ENCODE measurements at regions not wholly inside any gene's neighbourhood (a gene's known extent, or its start where the extent isn't known, plus 50 kb on each side); places are given as distances from the start of the nearest gene placed in this dataset.

- H3K27ac Mint-ChIP-seq, result no peak overlapping the region
- no peaks in the 10 kb centered on the region for H3K4me1 Mint-ChIP-seq (ENCODE audit: unreplicated experiment)
Measured at GRCh38 chr7:132638000-132638399, 61.7 kb upstream of the PLXNA4 start.

GRCh38 chr7:132636581-132636980, 60.3 kb upstream of the PLXNA4 start:
- Mint-ChIP-seq H3K4me3 (no peak overlapping the region), H3K36me3 (no peaks in the 10 kb centered on the region)

More at GRCh38 chr7:132638000-132638399, 61.7 kb upstream of the PLXNA4 start:
- no peak for DNase-seq (ENCODE audit: extremely low spot score, unreplicated experiment)
- no peak overlapping the region for H3K4me3 Mint-ChIP-seq
- no peaks in the 10 kb centered on the region for H3K36me3 Mint-ChIP-seq
- TF ChIP-seq, protein P1, sequence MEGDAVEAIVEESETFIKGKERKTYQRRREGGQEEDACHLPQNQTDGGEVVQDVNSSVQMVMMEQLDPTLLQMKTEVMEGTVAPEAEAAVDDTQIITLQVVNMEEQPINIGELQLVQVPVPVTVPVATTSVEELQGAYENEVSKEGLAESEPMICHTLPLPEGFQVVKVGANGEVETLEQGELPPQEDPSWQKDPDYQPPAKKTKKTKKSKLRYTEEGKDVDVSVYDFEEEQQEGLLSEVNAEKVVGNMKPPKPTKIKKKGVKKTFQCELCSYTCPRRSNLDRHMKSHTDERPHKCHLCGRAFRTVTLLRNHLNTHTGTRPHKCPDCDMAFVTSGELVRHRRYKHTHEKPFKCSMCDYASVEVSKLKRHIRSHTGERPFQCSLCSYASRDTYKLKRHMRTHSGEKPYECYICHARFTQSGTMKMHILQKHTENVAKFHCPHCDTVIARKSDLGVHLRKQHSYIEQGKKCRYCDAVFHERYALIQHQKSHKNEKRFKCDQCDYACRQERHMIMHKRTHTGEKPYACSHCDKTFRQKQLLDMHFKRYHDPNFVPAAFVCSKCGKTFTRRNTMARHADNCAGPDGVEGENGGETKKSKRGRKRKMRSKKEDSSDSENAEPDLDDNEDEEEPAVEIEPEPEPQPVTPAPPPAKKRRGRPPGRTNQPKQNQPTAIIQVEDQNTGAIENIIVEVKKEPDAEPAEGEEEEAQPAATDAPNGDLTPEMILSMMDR (conservative IDR thresholded peaks at IDR 0.05), result no peak
- H3K27me3 Mint-ChIP-seq, result peaks cover 8% of the 10 kb centered on the region
- H3K9me3 Mint-ChIP-seq, result no peaks in the 10 kb centered on the region

DNA sequence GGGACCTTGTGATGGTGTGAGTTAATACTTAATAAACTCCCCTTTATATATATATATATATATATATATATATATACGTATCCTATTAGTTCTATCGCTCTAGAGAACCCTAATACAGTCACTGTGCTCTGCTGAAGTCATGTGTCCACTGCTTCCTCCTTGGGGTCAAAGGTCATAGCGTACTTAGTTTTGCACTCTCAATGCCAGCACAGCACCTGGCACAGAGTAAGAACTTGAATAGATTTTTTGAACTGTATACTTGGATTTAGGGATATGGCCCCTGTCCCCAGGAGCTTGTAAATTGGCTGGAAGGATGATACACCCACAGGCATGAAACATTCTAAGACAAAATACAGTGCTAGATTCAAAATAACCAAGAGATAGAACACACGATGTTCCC, 58.9 kb upstream of the PLXNA4 start:
- Mint-ChIP-seq H3K9me3 (no peaks in the 10 kb centered on the region), H3K4me3 (no peak overlapping the region), H3K27me3 (peaks cover 8% of the 10 kb centered on the region), H3K27ac (no peak overlapping the region), H3K4me1 (ENCODE audit: unreplicated experiment) (no peaks in the 10 kb centered on the region), H3K36me3 (no peaks in the 10 kb centered on the region)
- TF ChIP-seq, protein P1 (conservative IDR thresholded peaks at IDR 0.05), result no peak
- DNase-seq (ENCODE audit: extremely low spot score, unreplicated experiment), result no peak

More at GRCh38 chr7:132636581-132636980, 60.3 kb upstream of the PLXNA4 start:
- no peaks in the 10 kb centered on the region for H3K9me3 Mint-ChIP-seq
- H3K27me3 Mint-ChIP-seq, result peaks cover 8% of the 10 kb centered on the region
- TF ChIP-seq, protein P1 (conservative IDR thresholded peaks at IDR 0.05), result no peak
- H3K4me1 Mint-ChIP-seq (ENCODE audit: unreplicated experiment), result no peaks in the 10 kb centered on the region
- DNase-seq (ENCODE audit: extremely low spot score, unreplicated experiment), result no peak
- no peak overlapping the region for H3K27ac Mint-ChIP-seq

- no peaks in the 10 kb centered on the region for H3K36me3 Mint-ChIP-seq
- TF ChIP-seq, protein P1 (conservative IDR thresholded peaks at IDR 0.05), result no peak
- no peak overlapping the region for H3K27ac Mint-ChIP-seq
- peaks cover 5% of the 10 kb centered on the region for H3K27me3 Mint-ChIP-seq
- H3K4me3 Mint-ChIP-seq, result no peak overlapping the region
- no peaks in the 10 kb centered on the region for H3K9me3 Mint-ChIP-seq
- no peaks in the 10 kb centered on the region for H3K4me1 Mint-ChIP-seq (ENCODE audit: unreplicated experiment)
- DNase-seq (ENCODE audit: extremely low spot score, unreplicated experiment), result no peak
Measured at GRCh38 chr7:132630834-132631233, 54.6 kb upstream of the PLXNA4 start.

All from type B pancreatic cell (in vitro differentiated cells).